ENCODE measurements at regions not wholly inside any gene's neighbourhood (a gene's known extent, or its start where the extent isn't known, plus 50 kb on each side); places are given as distances from the start of the nearest gene placed in this dataset.

DNA sequence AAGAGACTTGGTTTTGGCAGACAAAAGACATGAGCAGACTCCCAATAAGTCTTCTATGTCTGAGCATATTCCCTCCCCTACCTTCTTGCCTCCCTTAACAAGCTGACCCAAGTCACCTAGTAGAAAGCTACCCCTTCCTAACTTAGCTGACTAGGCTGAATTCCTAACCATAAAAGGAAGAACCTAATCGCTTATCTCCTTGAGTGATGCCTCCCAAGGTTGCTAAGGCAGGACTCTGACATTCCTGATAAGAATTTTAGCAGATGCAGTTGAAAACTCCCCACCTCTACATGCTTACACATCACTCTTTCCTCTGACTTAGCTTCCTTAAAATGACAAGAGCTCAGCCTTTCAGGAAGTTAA is 704.7 kb upstream of the MBL2 start:
- Histone ChIP-seq H3K23ac (ENCODE audit: low read length in 2 of 2) (no peak overlapping the region), H2BK12ac (ENCODE audit: low read length in 2 of 2) (no peak overlapping the region), H2BK5ac (ENCODE audit: low read depth, low read length, poor library complexity, severe bottlenecking) (no peak overlapping the region), H3K14ac (ENCODE audit: low read length in 2 of 2) (no peak overlapping the region), H3K4me2 (ENCODE audit: low read length, poor library complexity, severe bottlenecking) (no peak overlapping the region), H3K27ac (ENCODE audit: low read length, poor library complexity, severe bottlenecking) (no peak overlapping the region), H4K8ac (ENCODE audit: low read length) (no peak overlapping the region), H4K91ac (ENCODE audit: low read length) (no peak overlapping the region), H3K4ac (ENCODE audit: low read depth in 1 of 2, low read length in 2 of 2) (no peak overlapping the region), H2BK120ac (ENCODE audit: low read depth, low read length) (no peak overlapping the region), H2AK5ac (ENCODE audit: low read length, severe bottlenecking) (no peak overlapping the region), H2BK15ac (ENCODE audit: low read depth, poor library complexity, severe bottlenecking) (no peak overlapping the region), H3K36me3 (ENCODE audit: control insufficient read depth in 1 of 2, insufficient read depth in 2 of 2, low read depth in 1 of 2, low read length in 2 of 2) (no peaks in the 10 kb centered on the region), H3K4me3 (ENCODE audit: insufficient read depth in 1 of 2, low read depth in 1 of 2, low read length in 2 of 2) (no peak overlapping the region), H2AFZ (ENCODE audit: low read depth, low read length) (no peak overlapping the region), H3K18ac (ENCODE audit: low read depth in 1 of 2, low read length in 2 of 2) (no peak overlapping the region), H3K27me3 (ENCODE audit: control insufficient read depth in 1 of 2, insufficient read depth in 1 of 2, low read length in 2 of 2) (no peaks in the 10 kb centered on the region), H3K4me1 (ENCODE audit: control insufficient read depth, insufficient read depth, low read depth, low read length) (no peaks in the 10 kb centered on the region), H3K9ac (ENCODE audit: low read length) (no peak overlapping the region), H3K9me3 (ENCODE audit: control insufficient read depth, low read length) (no peaks in the 10 kb centered on the region), H3K79me1 (replicated peaks; ENCODE audit: low read length, poor library complexity, severe bottlenecking) (no peaks in the 10 kb centered on the region)
- DNase-seq = no peak
- 48% methylated on average over 1 of the region's 1 CpG for WGBS

DNA sequence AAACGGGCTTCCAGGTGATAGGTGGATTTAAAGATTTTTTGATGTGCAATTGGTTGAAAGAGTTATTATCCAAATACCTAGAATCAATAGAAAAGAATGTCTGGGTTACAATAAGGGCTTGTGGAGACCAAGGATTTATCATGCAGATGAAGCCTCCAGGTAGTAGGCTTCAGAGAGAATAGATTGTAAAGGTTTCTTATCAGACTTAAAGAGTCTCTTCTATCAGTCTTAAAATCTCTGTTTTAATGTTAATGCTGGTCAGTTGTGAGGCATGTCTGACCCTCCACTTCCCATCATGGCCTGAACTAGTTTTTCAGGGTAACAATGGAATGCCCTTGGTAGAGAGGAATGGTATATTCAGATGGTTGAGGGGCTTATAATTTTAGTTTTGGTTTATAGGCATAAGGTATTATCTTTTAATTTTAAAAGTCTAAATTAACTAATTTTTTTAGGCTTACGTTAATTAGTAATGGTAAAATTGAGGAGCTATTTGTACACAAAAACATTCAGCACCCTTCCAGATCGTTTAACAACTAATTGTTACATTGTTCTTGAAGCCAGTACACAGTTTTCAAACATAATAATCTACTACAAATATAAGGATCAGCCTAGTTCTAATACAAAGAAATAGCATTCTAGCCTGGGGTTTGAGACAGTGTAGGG is 704.2 kb upstream of the MBL2 start:
- no peak overlapping the region for H4K91ac ChIP-seq (ENCODE audit: low read length)
- H3K14ac ChIP-seq (ENCODE audit: low read length in 2 of 2) = no peak overlapping the region
- H2BK15ac ChIP-seq (ENCODE audit: low read depth, poor library complexity, severe bottlenecking) = no peak overlapping the region
- no peak overlapping the region for H2BK5ac ChIP-seq (ENCODE audit: low read depth, low read length, poor library complexity, severe bottlenecking)
- DNase-seq = no peak
- H3K27ac ChIP-seq (ENCODE audit: low read length, poor library complexity, severe bottlenecking) = no peak overlapping the region
- no peaks in the 10 kb centered on the region for H3K4me1 ChIP-seq (ENCODE audit: control insufficient read depth, insufficient read depth, low read depth, low read length)
- H3K4ac ChIP-seq (ENCODE audit: low read depth in 1 of 2, low read length in 2 of 2) = no peak overlapping the region
- no peak overlapping the region for H2BK12ac ChIP-seq (ENCODE audit: low read length in 2 of 2)
- no peak overlapping the region for H2AK5ac ChIP-seq (ENCODE audit: low read length, severe bottlenecking)
- no peak overlapping the region for H3K18ac ChIP-seq (ENCODE audit: low read depth in 1 of 2, low read length in 2 of 2)
- H3K4me3 ChIP-seq (ENCODE audit: insufficient read depth in 1 of 2, low read depth in 1 of 2, low read length in 2 of 2) = no peak overlapping the region
- H2BK120ac ChIP-seq (ENCODE audit: low read depth, low read length) = no peak overlapping the region
- H3K4me2 ChIP-seq (ENCODE audit: low read length, poor library complexity, severe bottlenecking) = no peak overlapping the region
- no peak overlapping the region for H3K9ac ChIP-seq (ENCODE audit: low read length)
- WGBS = 55% methylated on average over 1 of the region's 3 CpGs
- H4K8ac ChIP-seq (ENCODE audit: low read length) = no peak overlapping the region
- H3K79me1 ChIP-seq (replicated peaks; ENCODE audit: low read length, poor library complexity, severe bottlenecking) = no peaks in the 10 kb centered on the region
- no peaks in the 10 kb centered on the region for H3K27me3 ChIP-seq (ENCODE audit: control insufficient read depth in 1 of 2, insufficient read depth in 1 of 2, low read length in 2 of 2)
- H3K36me3 ChIP-seq (ENCODE audit: control insufficient read depth in 1 of 2, insufficient read depth in 2 of 2, low read depth in 1 of 2, low read length in 2 of 2) = no peaks in the 10 kb centered on the region
- no peaks in the 10 kb centered on the region for H3K9me3 ChIP-seq (ENCODE audit: control insufficient read depth, low read length)
- no peak overlapping the region for H2AFZ ChIP-seq (ENCODE audit: low read depth, low read length)
- H3K23ac ChIP-seq (ENCODE audit: low read length in 2 of 2) = no peak overlapping the region

DNA sequence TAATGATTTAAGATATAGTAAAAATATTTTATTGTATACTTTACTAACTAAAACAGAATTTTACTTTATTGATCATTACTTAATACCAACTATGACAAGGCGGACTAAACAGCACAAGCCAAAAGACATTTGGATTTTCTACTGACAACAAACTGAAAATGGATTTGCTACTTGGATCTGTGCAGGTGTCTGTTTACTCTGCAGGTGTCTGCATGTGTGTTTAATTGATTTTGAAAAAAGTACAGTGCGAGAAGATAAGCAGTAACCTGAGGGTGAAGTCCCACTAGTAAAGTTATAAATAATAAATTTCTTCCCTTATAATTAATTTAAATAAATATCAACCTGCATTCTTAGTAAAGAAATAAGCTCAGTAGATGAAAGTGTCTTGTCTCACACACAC is 696.8 kb upstream of the MBL2 start:
- no peak overlapping the region for H2AFZ ChIP-seq (ENCODE audit: low read depth, low read length)
- H3K9me3 ChIP-seq (ENCODE audit: control insufficient read depth, low read length) = no peaks in the 10 kb centered on the region
- no peaks in the 10 kb centered on the region for H3K79me1 ChIP-seq (replicated peaks; ENCODE audit: low read length, poor library complexity, severe bottlenecking)
- H2AK5ac ChIP-seq (ENCODE audit: low read length, severe bottlenecking) = no peak overlapping the region
- H4K91ac ChIP-seq (ENCODE audit: low read length) = no peak overlapping the region
- no peak overlapping the region for H3K4me2 ChIP-seq (ENCODE audit: low read length, poor library complexity, severe bottlenecking)
- H3K18ac ChIP-seq (ENCODE audit: low read depth in 1 of 2, low read length in 2 of 2) = no peak overlapping the region
- H2BK120ac ChIP-seq (ENCODE audit: low read depth, low read length) = no peak overlapping the region
- no peak overlapping the region for H2BK5ac ChIP-seq (ENCODE audit: low read depth, low read length, poor library complexity, severe bottlenecking)
- H2BK12ac ChIP-seq (ENCODE audit: low read length in 2 of 2) = no peak overlapping the region
- no peak overlapping the region for H2BK15ac ChIP-seq (ENCODE audit: low read depth, poor library complexity, severe bottlenecking)
- DNase-seq = no peak
- no peak overlapping the region for H3K4ac ChIP-seq (ENCODE audit: low read depth in 1 of 2, low read length in 2 of 2)
- no peaks in the 10 kb centered on the region for H3K27me3 ChIP-seq (ENCODE audit: control insufficient read depth in 1 of 2, insufficient read depth in 1 of 2, low read length in 2 of 2)
- no peak overlapping the region for H3K14ac ChIP-seq (ENCODE audit: low read length in 2 of 2)
- no peak overlapping the region for H4K8ac ChIP-seq (ENCODE audit: low read length)
- no peaks in the 10 kb centered on the region for H3K4me1 ChIP-seq (ENCODE audit: control insufficient read depth, insufficient read depth, low read depth, low read length)
- H3K23ac ChIP-seq (ENCODE audit: low read length in 2 of 2) = no peak overlapping the region
- H3K27ac ChIP-seq (ENCODE audit: low read length, poor library complexity, severe bottlenecking) = no peak overlapping the region
- H3K36me3 ChIP-seq (ENCODE audit: control insufficient read depth in 1 of 2, insufficient read depth in 2 of 2, low read depth in 1 of 2, low read length in 2 of 2) = no peaks in the 10 kb centered on the region
- 100% methylated on average over 1 of the region's 2 CpGs for WGBS
- no peak overlapping the region for H3K4me3 ChIP-seq (ENCODE audit: insufficient read depth in 1 of 2, low read depth in 1 of 2, low read length in 2 of 2)
- H3K9ac ChIP-seq (ENCODE audit: low read length) = no peak overlapping the region

DNA sequence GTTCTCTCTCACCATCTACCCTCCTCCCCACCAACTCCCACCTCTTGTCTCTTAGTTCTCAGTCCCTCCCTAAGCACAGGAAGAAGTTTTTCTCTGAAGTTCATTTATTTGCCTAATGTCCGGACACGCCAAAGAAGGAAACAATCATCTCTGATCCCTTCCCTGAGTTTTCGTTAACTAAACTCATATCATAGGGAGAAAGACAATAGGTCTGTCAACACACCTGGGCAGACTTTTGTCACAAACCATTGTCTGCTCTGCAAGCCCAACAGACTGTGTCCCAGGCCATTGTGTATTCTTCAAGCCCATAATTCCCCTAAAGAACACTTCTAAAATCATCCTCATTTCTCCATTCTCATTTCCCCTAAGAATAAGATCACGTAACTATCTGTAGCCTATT is 691.0 kb upstream of the MBL2 start:
- Histone ChIP-seq H3K27me3 (ENCODE audit: control insufficient read depth in 1 of 2, insufficient read depth in 1 of 2, low read length in 2 of 2) (no peaks in the 10 kb centered on the region), H2BK15ac (ENCODE audit: low read depth, poor library complexity, severe bottlenecking) (no peak overlapping the region), H3K4me2 (ENCODE audit: low read length, poor library complexity, severe bottlenecking) (no peak overlapping the region), H2BK120ac (ENCODE audit: low read depth, low read length) (no peak overlapping the region), H4K91ac (ENCODE audit: low read length) (no peak overlapping the region), H3K14ac (ENCODE audit: low read length in 2 of 2) (no peak overlapping the region), H3K79me1 (replicated peaks; ENCODE audit: low read length, poor library complexity, severe bottlenecking) (no peaks in the 10 kb centered on the region), H3K4me3 (ENCODE audit: insufficient read depth in 1 of 2, low read depth in 1 of 2, low read length in 2 of 2) (no peak overlapping the region), H3K18ac (ENCODE audit: low read depth in 1 of 2, low read length in 2 of 2) (no peak overlapping the region), H3K4me1 (ENCODE audit: control insufficient read depth, insufficient read depth, low read depth, low read length) (no peaks in the 10 kb centered on the region), H4K8ac (ENCODE audit: low read length) (no peak overlapping the region), H3K27ac (ENCODE audit: low read length, poor library complexity, severe bottlenecking) (no peak overlapping the region), H3K9ac (ENCODE audit: low read length) (no peak overlapping the region), H2AFZ (ENCODE audit: low read depth, low read length) (no peak overlapping the region), H3K4ac (ENCODE audit: low read depth in 1 of 2, low read length in 2 of 2) (no peak overlapping the region), H2BK5ac (ENCODE audit: low read depth, low read length, poor library complexity, severe bottlenecking) (no peak overlapping the region), H3K23ac (ENCODE audit: low read length in 2 of 2) (no peak overlapping the region), H3K9me3 (ENCODE audit: control insufficient read depth, low read length) (no peaks in the 10 kb centered on the region), H2AK5ac (ENCODE audit: low read length, severe bottlenecking) (no peak overlapping the region), H2BK12ac (ENCODE audit: low read length in 2 of 2) (no peak overlapping the region), H3K36me3 (ENCODE audit: control insufficient read depth in 1 of 2, insufficient read depth in 2 of 2, low read depth in 1 of 2, low read length in 2 of 2) (no peaks in the 10 kb centered on the region)
- 94% methylated on average over 4 of the region's 4 CpGs for WGBS
- DNase-seq = no peak

Measured in mesenchymal stem cell (in vitro differentiated cells and primary cell).